HepG2 (cell line): ENCODE measurements at regions not wholly inside any gene's neighbourhood (a gene's known extent, or its start where the extent isn't known, plus 50 kb on each side); places are given as distances from the start of the nearest gene placed in this dataset.

Experiments used
- ATAC-seq: fragments of 200-7000 bp; cut with Tn5 transposase; 3 replicates; pipeline ENCODE4 v1.9.1; 2020; ENCODE audit warnings: mild to moderate bottlenecking, moderate library complexity
- BruUV-seq: library from RNA; stranded (reverse); fragments of 400-500 nt; replicated peaks from 2 replicates; lab custom pipeline; 2021; lab: Mats Ljungman, UMichigan
- CTCF ChIA-PET: fragments of 300-600 bp; formaldehyde crosslinking; extraction: SDS; loops from one replicate; lab custom pipeline; 2021; ENCODE audit warnings: low total read pairs, inconsistent platforms, low intra/inter-chr PET ratio; lab: Yijun Ruan, JAX
- POLR2A ChIA-PET: fragments of 350-600 bp; sonication (Branson Sonifier 250); formaldehyde crosslinking; loops from one replicate; lab custom pipeline; 2020; ENCODE audit warnings: antibody characterized with exemption, inconsistent platforms; lab: Yijun Ruan, JAX
- DNase-seq: peaks from one replicate; pipeline ENCODE4 v3.0.0-alpha.2; 2015; ENCODE audit warnings: low spot score
- FAIRE-seq: peaks from 3 replicates; lab custom pipeline; 2011; peaks lifted over from hg19 to GRCh38; lab: Jason Lieb, UNC
- H2AFZ ChIP-seq: one replicate; pipeline ENCODE4 v1.6.1; 2011; ENCODE audit warnings: low read length, inconsistent platforms
- H3K27ac ChIP-seq: fragments of 300-600 bp; 3 replicates; pipeline ENCODE4 v1.8.0; 2011; ENCODE audit warnings: mixed run types, mild to moderate bottlenecking, mixed read lengths, low read length, inconsistent platforms; ENCODE audit not compliant: insufficient read depth; ENCODE audit errors: extremely low read length
- H3K27me3 ChIP-seq, 2 experiments: fragments of 200-600 bp in 1 of 2; 2 replicates in 1 of 2; 3 replicates in 1 of 2; pipeline versions ENCODE4 v1.6.0 to v1.8.0; 2011; ENCODE audit warnings: low read length in 2 of 2, mild to moderate bottlenecking in 2 of 2, moderate library complexity in 2 of 2, inconsistent platforms in 1 of 2; ENCODE audit not compliant: insufficient read depth in 2 of 2, control insufficient read depth in 1 of 2
- H3K36me3 ChIP-seq, 2 experiments: fragments of 200-600 bp in 1 of 2; replicated peaks in 1 of 2; 2 replicates in 1 of 2; 3 replicates in 1 of 2; pipeline versions ENCODE4 v1.5.1 to v1.8.0; 2011; ENCODE audit warnings: low read length in 2 of 2, inconsistent platforms in 1 of 2; ENCODE audit not compliant: insufficient read depth in 2 of 2, control insufficient read depth in 1 of 2
- H3K4me1 ChIP-seq: 2 replicates; pipeline ENCODE4 v1.5.1; 2012; ENCODE audit warnings: low read length, inconsistent platforms; ENCODE audit not compliant: insufficient read depth
- H3K4me2 ChIP-seq: 2 replicates; pipeline ENCODE4 v1.6.0; 2011; ENCODE audit warnings: low read depth, low read length, inconsistent platforms
- H3K4me3 ChIP-seq, 3 experiments: fragments of 200-600 bp in 1 of 3; sonication (generic), shearing (Covaris generic) in 1 of 3; replicated peaks in 1 of 3; 2 replicates each; pipeline ENCODE4 v1.5.1; 2011 to 2016; ENCODE audit warnings: low read length in 3 of 3, inconsistent platforms in 2 of 3, low read depth in 2 of 3, mild to moderate bottlenecking in 2 of 3, control low read depth in 1 of 3, mixed read lengths in 1 of 3; ENCODE audit not compliant: insufficient read depth in 1 of 3
- H3K79me2 ChIP-seq: one replicate; pipeline ENCODE4 v1.6.1; 2011; ENCODE audit warnings: low read length, inconsistent platforms; ENCODE audit not compliant: insufficient read depth
- H3K9ac ChIP-seq: 2 replicates; pipeline ENCODE4 v1.6.0; 2011; ENCODE audit warnings: mild to moderate bottlenecking, low read depth, low read length, inconsistent platforms; ENCODE audit not compliant: insufficient read depth
- H3K9me3 ChIP-seq: 2 replicates; pipeline ENCODE4 v1.5.1; 2012; ENCODE audit warnings: mild to moderate bottlenecking, low read length
- H4K20me1 ChIP-seq: 2 replicates; pipeline ENCODE4 v1.6.0; 2011; ENCODE audit warnings: inconsistent platforms, mild to moderate bottlenecking, low read length, moderate library complexity; ENCODE audit not compliant: insufficient read depth
- E2F2 ChIP-seq: sonication (generic); formaldehyde crosslinking; IDR thresholded peaks from 2 replicates; pipeline ENCODE4 v1.4.0; 2020; ENCODE audit warnings: missing genetic modification reagents, borderline replicate concordance
- HDAC2 ChIP-seq: sonication (generic); formaldehyde crosslinking; IDR thresholded peaks from 2 replicates; pipeline ENCODE4 v1.4.0; 2020; ENCODE audit warnings: missing genetic modification reagents
- HES4 ChIP-seq: sonication (generic); formaldehyde crosslinking; IDR thresholded peaks from 2 replicates; pipeline ENCODE4 v1.9.0; 2021; ENCODE audit warnings: mild to moderate bottlenecking, missing genetic modification reagents, borderline replicate concordance
- KLF6 ChIP-seq: IDR thresholded peaks from 2 replicates; pipeline ENCODE4 v1.8.0; 2016; ENCODE audit warnings: missing biosample characterization, missing genetic modification reagents
- NFAT5 ChIP-seq: sonication (generic); formaldehyde crosslinking; IDR thresholded peaks from 2 replicates; pipeline ENCODE4 v1.4.0; 2020; ENCODE audit warnings: missing genetic modification reagents
- NFATC3 ChIP-seq: sonication (generic); formaldehyde crosslinking; IDR thresholded peaks from 2 replicates; pipeline ENCODE4 v1.5.1; 2020; ENCODE audit warnings: mild to moderate bottlenecking, missing genetic modification reagents
- ZNF253 ChIP-seq: sonication (generic); formaldehyde crosslinking; IDR thresholded peaks from 2 replicates; pipeline ENCODE4 v1.8.0; 2022; ENCODE audit warnings: mild to moderate bottlenecking, missing genetic modification reagents, borderline replicate concordance
- WGBS: methylation state at CpG from one replicate; pipeline ENCODE4 v1.1.6; 2017; ENCODE audit warnings: low lambda C conversion rate; 5-methylcytosine and 5-hydroxymethylcytosine counted together
- in situ Hi-C: cut with HindIII; loops from 2 replicates; pipeline ENCODE4 v1.10.0; 2017; ENCODE audit warnings: low pct_unique_long_range_greater_than_20kb; ENCODE audit not compliant: extremely low pct_ligation_motif_present
- intact Hi-C: fragments of 100-400 bp; cut with micrococcal nuclease; formaldehyde crosslinking; loops from one replicate; pipeline ENCODE4 v1.10.0; 2022; ENCODE audit not compliant: unreplicated experiment
- TF ChIP-seq, protein P1 (sequence below): sonication (generic); formaldehyde crosslinking; IDR thresholded peaks from 2 replicates; pipeline ENCODE4 v1.4.0; 2020; ENCODE audit warnings: missing genetic modification reagents
- TF ChIP-seq, protein P2 (sequence below): sonication (generic); formaldehyde crosslinking; IDR thresholded peaks from 2 replicates; pipeline ENCODE4 v1.5.0; 2020; ENCODE audit warnings: missing genetic modification reagents

GRCh38 chr13:22387899-22388298 is 717.0 kb downstream of the FGF9 start:
- DNase-seq (no peak), ATAC-seq (no peak), FAIRE-seq (no peak)
- no peak for TF ChIP-seq ZNF253 (CRISPR knock-in tag)
- Histone ChIP-seq H3K4me3 (no peak overlapping the region), H3K36me3 (no peaks in the 10 kb centered on the region), H3K4me1 (no peaks in the 10 kb centered on the region), H3K9me3 (peaks cover 32% of the 10 kb centered on the region), H3K79me2 (no peaks in the 10 kb centered on the region), H3K4me2 (no peak overlapping the region), H3K27ac (no peak overlapping the region), H2AFZ (no peak overlapping the region), H4K20me1 (no peaks in the 10 kb centered on the region), H3K9ac (no peak overlapping the region), H3K27me3 (no peaks in the 10 kb centered on the region)
- intact Hi-C loops: no loop called here
- ChIA-PET CTCF (no interaction called here), POLR2A (no interaction called here)
- in situ Hi-C loops: no loop called here
- BruUV-seq: no TSS peak
- 0% methylated on average over 2 of the region's 2 CpGs for WGBS

DNA sequence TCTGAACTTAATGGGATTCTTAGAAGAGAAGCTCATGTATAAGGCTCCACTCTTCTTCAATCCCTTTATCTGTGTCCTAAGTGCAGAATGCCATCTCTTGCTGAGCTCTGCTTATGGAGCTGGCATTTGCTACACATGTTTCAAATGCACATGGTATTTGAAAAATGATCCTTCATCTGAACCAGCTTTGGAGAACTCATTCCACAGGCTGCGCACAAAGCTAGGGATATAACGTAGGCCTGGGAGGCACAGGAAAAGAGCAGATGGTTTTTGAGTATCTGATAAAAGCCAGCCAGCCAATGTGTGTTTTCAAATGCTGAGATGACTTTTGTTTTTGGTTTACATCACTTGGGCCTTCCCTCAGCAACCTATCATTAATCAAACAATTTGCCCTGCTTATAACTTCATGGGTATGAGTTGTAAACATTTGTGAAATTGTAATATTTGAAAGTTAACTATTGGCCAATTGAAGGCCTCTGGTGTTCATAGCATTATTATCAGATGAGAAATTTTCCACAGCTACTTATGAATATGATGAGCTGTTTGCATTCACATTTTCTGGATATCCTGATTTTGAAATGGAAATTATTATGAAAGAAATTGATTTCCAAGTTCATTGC is 729.0 kb downstream of the FGF9 start:
- WGBS: 21% methylated on average over 2 of the region's 2 CpGs
- TF ChIP-seq, protein P1, sequence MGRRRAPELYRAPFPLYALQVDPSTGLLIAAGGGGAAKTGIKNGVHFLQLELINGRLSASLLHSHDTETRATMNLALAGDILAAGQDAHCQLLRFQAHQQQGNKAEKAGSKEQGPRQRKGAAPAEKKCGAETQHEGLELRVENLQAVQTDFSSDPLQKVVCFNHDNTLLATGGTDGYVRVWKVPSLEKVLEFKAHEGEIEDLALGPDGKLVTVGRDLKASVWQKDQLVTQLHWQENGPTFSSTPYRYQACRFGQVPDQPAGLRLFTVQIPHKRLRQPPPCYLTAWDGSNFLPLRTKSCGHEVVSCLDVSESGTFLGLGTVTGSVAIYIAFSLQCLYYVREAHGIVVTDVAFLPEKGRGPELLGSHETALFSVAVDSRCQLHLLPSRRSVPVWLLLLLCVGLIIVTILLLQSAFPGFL (CRISPR knock-in tag): no peak
- TF ChIP-seq, protein P2, sequence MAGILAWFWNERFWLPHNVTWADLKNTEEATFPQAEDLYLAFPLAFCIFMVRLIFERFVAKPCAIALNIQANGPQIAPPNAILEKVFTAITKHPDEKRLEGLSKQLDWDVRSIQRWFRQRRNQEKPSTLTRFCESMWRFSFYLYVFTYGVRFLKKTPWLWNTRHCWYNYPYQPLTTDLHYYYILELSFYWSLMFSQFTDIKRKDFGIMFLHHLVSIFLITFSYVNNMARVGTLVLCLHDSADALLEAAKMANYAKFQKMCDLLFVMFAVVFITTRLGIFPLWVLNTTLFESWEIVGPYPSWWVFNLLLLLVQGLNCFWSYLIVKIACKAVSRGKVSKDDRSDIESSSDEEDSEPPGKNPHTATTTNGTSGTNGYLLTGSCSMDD (CRISPR knock-in tag): no peak
- TF ChIP-seq NFAT5: no peak
- no peak for TF ChIP-seq HES4 (CRISPR knock-in tag)
- TF ChIP-seq NFATC3 (CRISPR knock-in tag): no peak
- TF ChIP-seq E2F2 (CRISPR knock-in tag): no peak
- TF ChIP-seq KLF6: no peak
- TF ChIP-seq HDAC2 (CRISPR knock-in tag): no peak

More for the DNA sequence above, 729.0 kb downstream of the FGF9 start:
- Histone ChIP-seq H3K9me3 (no peaks in the 10 kb centered on the region), H3K27me3 (no peaks in the 10 kb centered on the region; a peak in 1 of 5 replicates), H2AFZ (no peak overlapping the region), H3K9ac (no peak overlapping the region), H3K27ac (no peak overlapping the region), H3K79me2 (no peaks in the 10 kb centered on the region), H4K20me1 (no peaks in the 10 kb centered on the region), H3K4me3 (no peak overlapping the region), H3K4me1 (no peaks in the 10 kb centered on the region), H3K4me2 (no peak overlapping the region), H3K36me3 (no peaks in the 10 kb centered on the region)
- ChIA-PET CTCF (no interaction called here), POLR2A (interaction anchor here (0.6 kb wide), 1 partner anchor 649 kb away, joined by 3 read pairs; no protein-coding TSS in a partner anchor)
- no TSS peak for BruUV-seq
- DNase-seq (no peak), ATAC-seq (no peak), FAIRE-seq (no peak)
- in situ Hi-C loops: no loop called here
- intact Hi-C loops: no loop called here
